PC-9 (cell line): ENCODE measurements at regions not wholly inside any gene's neighbourhood (a gene's known extent, or its start where the extent isn't known, plus 50 kb on each side); places are given as distances from the start of the nearest gene placed in this dataset.

Source experiments
- BruUV-seq: library from RNA; stranded (reverse); fragments of 400-500 nt; replicated peaks from 2 replicates; lab custom pipeline; 2021; lab: Mats Ljungman, UMichigan
- CTCF ChIA-PET: fragments of 300-600 bp; sonication (Branson Sonifier 250); formaldehyde crosslinking; loops from one replicate; lab custom pipeline; 2022; ENCODE audit warnings: antibody characterized with exemption; lab: Charles Lee
- POLR2A ChIA-PET: fragments of 300-600 bp; sonication (Branson Sonifier 250); formaldehyde crosslinking; loops from one replicate; lab custom pipeline; 2022; ENCODE audit warnings: antibody characterized with exemption; ENCODE audit not compliant: unreplicated experiment; lab: Charles Lee
- DNase-seq, 2 experiments: peaks; one replicate each; pipeline versions ENCODE4 v3.0.0 to v3.0.0-alpha.2; 2015 to 2022; ENCODE audit warnings: mixed read lengths in 1 of 2
- H2AFZ ChIP-seq: fragments of 200-600 bp; sonication (generic); 2 replicates; pipeline ENCODE4 v1.8.1; 2017; ENCODE audit warnings: antibody characterized with exemption
- H3F3A ChIP-seq: fragments of 200-600 bp; sonication (generic); 2 replicates; pipeline ENCODE4 v1.8.1; 2017; ENCODE audit warnings: antibody characterized with exemption, mild to moderate bottlenecking, low read depth; ENCODE audit not compliant: insufficient read depth
- H3K27ac ChIP-seq: fragments of 200-600 bp; sonication (generic); 2 replicates; pipeline ENCODE4 v1.6.1; 2016; ENCODE audit warnings: mixed run types
- H3K27me3 ChIP-seq: fragments of 200-600 bp; sonication (generic); 2 replicates; pipeline ENCODE4 v1.6.1; 2016; ENCODE audit warnings: low read depth, mixed run types; ENCODE audit not compliant: insufficient read depth
- H3K36me3 ChIP-seq: fragments of 200-600 bp; sonication (generic); 2 replicates; pipeline ENCODE4 v1.6.1; 2016; ENCODE audit warnings: low read depth, mixed run types
- H3K4me1 ChIP-seq: fragments of 200-600 bp; sonication (generic); replicated peaks from 2 replicates; pipeline ENCODE4 v1.6.1; 2016; ENCODE audit warnings: mixed run types; ENCODE audit not compliant: insufficient read depth
- H3K4me2 ChIP-seq: fragments of 200-600 bp; sonication (generic); 2 replicates; pipeline ENCODE4 v1.6.1; 2017; ENCODE audit warnings: mixed run types
- H3K4me3 ChIP-seq: fragments of 200-600 bp; sonication (generic); 2 replicates; pipeline ENCODE4 v1.6.1; 2016; ENCODE audit warnings: mixed run types
- H3K79me2 ChIP-seq: fragments of 200-600 bp; sonication (generic); 2 replicates; pipeline ENCODE4 v1.6.1; 2017; ENCODE audit warnings: low read depth, mixed run types
- H3K9me2 ChIP-seq: fragments of 200-600 bp; sonication (generic); 2 replicates; pipeline ENCODE4 v1.8.1; 2017; ENCODE audit warnings: mild to moderate bottlenecking; ENCODE audit not compliant: insufficient read depth
- H3K9me3 ChIP-seq: fragments of 200-600 bp; sonication (generic); 2 replicates; pipeline ENCODE4 v1.8.1; 2016; ENCODE audit warnings: low read depth; ENCODE audit not compliant: insufficient read depth
- H4K20me1 ChIP-seq: fragments of 200-600 bp; sonication (generic); 2 replicates; pipeline ENCODE4 v1.8.1; 2017; ENCODE audit not compliant: insufficient read depth
- EZH2 ChIP-seq: fragments of 200-600 bp; sonication (generic); IDR thresholded peaks from 2 replicates; pipeline ENCODE4 v1.8.0; 2017; ENCODE audit warnings: antibody characterized with exemption, low read depth
- intact Hi-C: fragments of 100-400 bp; cut with micrococcal nuclease; formaldehyde crosslinking; loops from one replicate; pipeline ENCODE4 v1.10.0; 2022; ENCODE audit not compliant: unreplicated experiment
- TF ChIP-seq, protein P1 (sequence below): fragments of 200-600 bp; sonication (generic); conservative IDR thresholded peaks from 2 replicates; pipeline ENCODE4 v1.6.1; 2017; ENCODE audit warnings: mixed run types, antibody characterized with exemption, mild to moderate bottlenecking, moderate library complexity

GRCh38 chr15:59948924-59949613 lies 55.0 kb upstream of the FOXB1 start:
- Histone ChIP-seq H3K9me3 (no peaks in the 10 kb centered on the region), H4K20me1 (no peaks in the 10 kb centered on the region), H3K79me2 (no peaks in the 10 kb centered on the region), H3K4me3 (no peak overlapping the region), H3K36me3 (no peaks in the 10 kb centered on the region), H3K4me2 (no peak overlapping the region), H3K9me2 (no peaks in the 10 kb centered on the region), H2AFZ (no peak overlapping the region), H3K4me1 (peaks cover 15% of the 10 kb centered on the region), H3F3A (no peaks in the 10 kb centered on the region), H3K27ac (no peak overlapping the region), H3K27me3 (no peaks in the 10 kb centered on the region)
- CTCF ChIA-PET = no interaction called here
- no peak for DNase-seq
- TF ChIP-seq, protein P1, sequence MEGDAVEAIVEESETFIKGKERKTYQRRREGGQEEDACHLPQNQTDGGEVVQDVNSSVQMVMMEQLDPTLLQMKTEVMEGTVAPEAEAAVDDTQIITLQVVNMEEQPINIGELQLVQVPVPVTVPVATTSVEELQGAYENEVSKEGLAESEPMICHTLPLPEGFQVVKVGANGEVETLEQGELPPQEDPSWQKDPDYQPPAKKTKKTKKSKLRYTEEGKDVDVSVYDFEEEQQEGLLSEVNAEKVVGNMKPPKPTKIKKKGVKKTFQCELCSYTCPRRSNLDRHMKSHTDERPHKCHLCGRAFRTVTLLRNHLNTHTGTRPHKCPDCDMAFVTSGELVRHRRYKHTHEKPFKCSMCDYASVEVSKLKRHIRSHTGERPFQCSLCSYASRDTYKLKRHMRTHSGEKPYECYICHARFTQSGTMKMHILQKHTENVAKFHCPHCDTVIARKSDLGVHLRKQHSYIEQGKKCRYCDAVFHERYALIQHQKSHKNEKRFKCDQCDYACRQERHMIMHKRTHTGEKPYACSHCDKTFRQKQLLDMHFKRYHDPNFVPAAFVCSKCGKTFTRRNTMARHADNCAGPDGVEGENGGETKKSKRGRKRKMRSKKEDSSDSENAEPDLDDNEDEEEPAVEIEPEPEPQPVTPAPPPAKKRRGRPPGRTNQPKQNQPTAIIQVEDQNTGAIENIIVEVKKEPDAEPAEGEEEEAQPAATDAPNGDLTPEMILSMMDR = no peak
- no peak for TF ChIP-seq EZH2
- POLR2A ChIA-PET = interaction anchor here (0.7 kb wide), 1 partner anchor 19 kb away, joined by 3 read pairs; no protein-coding TSS in a partner anchor
- intact Hi-C loops = no loop called here
- BruUV-seq = no TSS peak

- POLR2A ChIA-PET = interaction anchor here (0.6 kb wide), 2 partner anchors 36 to 1541 kb away, joined by 3 to 4 read pairs; no protein-coding TSS in a partner anchor
- CTCF ChIA-PET = no interaction called here
- no peaks in the 10 kb centered on the region for H4K20me1 ChIP-seq
- no peak overlapping the region for H3K27ac ChIP-seq
- H2AFZ ChIP-seq = no peak overlapping the region
- H3K4me3 ChIP-seq = no peak overlapping the region
- H3K9me3 ChIP-seq = no peaks in the 10 kb centered on the region
- TF ChIP-seq, protein P1 = no peak
- no peak for TF ChIP-seq EZH2
- H3K79me2 ChIP-seq = no peaks in the 10 kb centered on the region
- no peaks in the 10 kb centered on the region for H3K36me3 ChIP-seq
- H3K4me1 ChIP-seq = no peaks in the 10 kb centered on the region; the same call in 1 of the 2 replicates
- no peaks in the 10 kb centered on the region for H3F3A ChIP-seq
- no peak overlapping the region for H3K4me2 ChIP-seq
- no peaks in the 10 kb centered on the region for H3K27me3 ChIP-seq
- H3K9me2 ChIP-seq = no peaks in the 10 kb centered on the region
- DNase-seq = peak in 1 of 2 experiments; percentile 36
- no TSS peak for BruUV-seq
- intact Hi-C loops = no loop called here
Observed at GRCh38 chr15:59946084-59946483, 58.0 kb upstream of the FOXB1 start.

- Histone ChIP-seq H3K27me3 (no peaks in the 10 kb centered on the region), H3K4me2 (no peak overlapping the region), H4K20me1 (no peaks in the 10 kb centered on the region), H3K4me3 (no peak overlapping the region), H3K36me3 (no peaks in the 10 kb centered on the region), H3K9me2 (no peaks in the 10 kb centered on the region), H3K4me1 (no peaks in the 10 kb centered on the region; the same call in 1 of the 2 replicates), H3K27ac (no peak overlapping the region), H3K79me2 (no peaks in the 10 kb centered on the region), H3F3A (no peaks in the 10 kb centered on the region), H3K9me3 (no peaks in the 10 kb centered on the region), H2AFZ (no peak overlapping the region)
- BruUV-seq = no TSS peak
- intact Hi-C loops = no loop called here
- no peak for DNase-seq
- TF ChIP-seq, protein P1 = no peak
- TF ChIP-seq EZH2 = no peak
- ChIA-PET CTCF (no interaction called here), POLR2A (no interaction called here)
Observed at GRCh38 chr15:59945036-59945435, 59.1 kb upstream of the FOXB1 start.
